ENCODE measurements at regions not wholly inside any gene's neighbourhood (a gene's known extent, or its start where the extent isn't known, plus 50 kb on each side); places are given as distances from the start of the nearest gene placed in this dataset.

DNA sequence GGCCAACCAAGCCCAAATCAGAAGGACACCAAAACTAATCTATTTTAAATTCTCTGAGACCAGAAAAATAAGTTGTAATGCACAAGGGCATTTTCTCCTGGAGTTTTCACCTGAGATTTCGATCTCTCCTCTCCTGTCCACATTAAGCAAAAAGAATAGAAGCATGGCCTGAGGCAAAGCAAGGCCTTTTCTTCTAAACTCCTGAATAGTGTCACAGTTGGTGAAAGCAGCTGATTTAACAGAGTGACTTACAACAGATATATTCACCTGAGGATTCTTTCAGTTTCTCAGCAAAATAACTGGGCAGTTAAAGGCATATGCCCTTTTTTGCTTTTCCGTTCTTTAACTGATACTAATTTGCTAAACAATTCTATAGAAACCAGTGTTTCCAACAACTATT lies 547.7 kb downstream of the EFNA5 start:
- no peak overlapping the region for H4K5ac ChIP-seq (ENCODE audit: insufficient read length, low read depth, low read length)
- H3K4me3 Mint-ChIP-seq: no peak overlapping the region
- no CpG with 5 or more reads among the region's 2 CpGs for WGBS (ENCODE audit: extremely low coverage, insufficient read length, low lambda C conversion rate)
- no peak overlapping the region for H3K56ac ChIP-seq (ENCODE audit: insufficient read length, low read depth, low read length)
- H3K4me1 Mint-ChIP-seq: peaks cover 28 to 31% of the 10 kb centered on the region in 2 experiments
- no peaks in the 10 kb centered on the region for H3K27me3 Mint-ChIP-seq (ENCODE audit: low read depth)
- no peak overlapping the region for H3K14ac ChIP-seq (ENCODE audit: insufficient read depth, low read length)
- H3K4ac ChIP-seq (ENCODE audit: low read depth, low read length): no peak overlapping the region
- H3K4me1 ChIP-seq (ENCODE audit: insufficient read depth, low read length): peaks cover 8% of the 10 kb centered on the region
- no peak overlapping the region for H4K8ac ChIP-seq (replicated peaks; ENCODE audit: insufficient read length, low read depth, low read length)
- H3K9ac ChIP-seq (ENCODE audit: extremely low read depth, insufficient read length, low read length): no peak overlapping the region
- no peak overlapping the region for H3K4me2 ChIP-seq (ENCODE audit: insufficient read depth, insufficient read length, low read length)
- no peaks in the 10 kb centered on the region for H3K9me3 Mint-ChIP-seq
- no peak overlapping the region for H2BK5ac ChIP-seq (ENCODE audit: insufficient read length, low read length)
- no peaks in the 10 kb centered on the region for H3K79me1 ChIP-seq (ENCODE audit: insufficient read depth, low read depth, low read length, poor library complexity, severe bottlenecking)
- no peaks in the 10 kb centered on the region for H3K36me3 Mint-ChIP-seq (ENCODE audit: insufficient read depth in 1 of 3, low read depth in 3 of 3)
- H3K27ac ChIP-seq (ENCODE audit: insufficient read length, low read depth, low read length): no peak overlapping the region
- H3K79me2 ChIP-seq (ENCODE audit: insufficient read depth, low read length): no peaks in the 10 kb centered on the region
- no peak overlapping the region for H4K91ac ChIP-seq (ENCODE audit: insufficient read length, low read depth, low read length)
- peaks cover 3% of the 10 kb centered on the region for H3K23me2 ChIP-seq (ENCODE audit: insufficient read length, low read depth, low read length, poor library complexity, severe bottlenecking)
- no peak overlapping the region for H2BK120ac ChIP-seq (ENCODE audit: low read depth, low read length, poor library complexity, severe bottlenecking)
- no peak for DNase-seq
- H3K9me3 ChIP-seq (ENCODE audit: control insufficient read depth, low read depth, low read length): no peaks in the 10 kb centered on the region
- H4K20me1 ChIP-seq (ENCODE audit: control insufficient read depth, insufficient read depth, insufficient read length): no peaks in the 10 kb centered on the region
- H2BK20ac ChIP-seq (ENCODE audit: low read depth, low read length, poor library complexity, severe bottlenecking): no peak overlapping the region
- H3T11ph ChIP-seq (ENCODE audit: low read length): no peak overlapping the region
- H3K23ac ChIP-seq (ENCODE audit: insufficient read length, low read depth, low read length): no peak overlapping the region
- no peak overlapping the region for H3K18ac ChIP-seq (ENCODE audit: insufficient read length, low read depth, low read length)
- H2AK5ac ChIP-seq (ENCODE audit: insufficient read length, low read length): no peak overlapping the region
- H2AFZ ChIP-seq (ENCODE audit: low read length): no peak overlapping the region
- TF ChIP-seq, protein P1, sequence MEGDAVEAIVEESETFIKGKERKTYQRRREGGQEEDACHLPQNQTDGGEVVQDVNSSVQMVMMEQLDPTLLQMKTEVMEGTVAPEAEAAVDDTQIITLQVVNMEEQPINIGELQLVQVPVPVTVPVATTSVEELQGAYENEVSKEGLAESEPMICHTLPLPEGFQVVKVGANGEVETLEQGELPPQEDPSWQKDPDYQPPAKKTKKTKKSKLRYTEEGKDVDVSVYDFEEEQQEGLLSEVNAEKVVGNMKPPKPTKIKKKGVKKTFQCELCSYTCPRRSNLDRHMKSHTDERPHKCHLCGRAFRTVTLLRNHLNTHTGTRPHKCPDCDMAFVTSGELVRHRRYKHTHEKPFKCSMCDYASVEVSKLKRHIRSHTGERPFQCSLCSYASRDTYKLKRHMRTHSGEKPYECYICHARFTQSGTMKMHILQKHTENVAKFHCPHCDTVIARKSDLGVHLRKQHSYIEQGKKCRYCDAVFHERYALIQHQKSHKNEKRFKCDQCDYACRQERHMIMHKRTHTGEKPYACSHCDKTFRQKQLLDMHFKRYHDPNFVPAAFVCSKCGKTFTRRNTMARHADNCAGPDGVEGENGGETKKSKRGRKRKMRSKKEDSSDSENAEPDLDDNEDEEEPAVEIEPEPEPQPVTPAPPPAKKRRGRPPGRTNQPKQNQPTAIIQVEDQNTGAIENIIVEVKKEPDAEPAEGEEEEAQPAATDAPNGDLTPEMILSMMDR (conservative IDR thresholded peaks at IDR 0.05): no peak
- H2BK15ac ChIP-seq (ENCODE audit: low read depth, low read length): no peak overlapping the region
- H3K27ac Mint-ChIP-seq: peak overlapping the region in 2 of 3 experiments; percentile 52 to 73; a peak in 3 of 7 replicates
- no peak overlapping the region for H2BK12ac ChIP-seq (ENCODE audit: insufficient read length, low read depth, low read length)
- no peaks in the 10 kb centered on the region for H3K27me3 ChIP-seq (ENCODE audit: insufficient read depth, low read length)
